Activated B cell treated with CpG ODN at 0.5 μM for 24 hours (primary cell): ENCODE measurements at regions not wholly inside any gene's neighbourhood (a gene's known extent, or its start where the extent isn't known, plus 50 kb on each side); places are given as distances from the start of the nearest gene placed in this dataset.

Experiments
- ATAC-seq: fragments of 200-7000 bp; cut with Tn5 transposase; one replicate; pipeline ENCODE4 v1.10.0; 2021; ENCODE audit warnings: low read depth, mild to moderate bottlenecking, moderate library complexity
- CTCF ChIA-PET: fragments of 350-600 bp; sonication (Branson Sonifier 250); formaldehyde crosslinking; loops from one replicate; lab custom pipeline; 2021; ENCODE audit warnings: antibody characterized with exemption; lab: Charles Lee
- POLR2A ChIA-PET: fragments of 350-600 bp; sonication (Branson Sonifier 250); formaldehyde crosslinking; loops from one replicate; lab custom pipeline; 2021; ENCODE audit warnings: antibody characterized with exemption; lab: Charles Lee
- DNase-seq: peaks from one replicate; pipeline ENCODE4 v3.0.0; 2022
- H3K27ac Mint-ChIP-seq: one replicate; pipeline ENCODE4 v1.8.0; 2020; ENCODE audit warnings: mixed read lengths
- H3K27me3 Mint-ChIP-seq: one replicate; pipeline ENCODE4 v1.8.0; 2021; ENCODE audit warnings: mixed read lengths
- H3K36me3 Mint-ChIP-seq: one replicate; pipeline ENCODE4 v1.8.0; 2021; ENCODE audit warnings: low read depth, mixed read lengths
- H3K4me1 Mint-ChIP-seq: one replicate; pipeline ENCODE4 v1.8.0; 2021; ENCODE audit warnings: mixed read lengths
- H3K4me3 Mint-ChIP-seq: one replicate; pipeline ENCODE4 v1.8.0; 2020; ENCODE audit warnings: mild to moderate bottlenecking, mixed read lengths
- H3K9me3 Mint-ChIP-seq: one replicate; pipeline ENCODE4 v1.8.0; 2020; ENCODE audit warnings: mixed read lengths
- intact Hi-C: fragments of 100-400 bp; cut with micrococcal nuclease; formaldehyde crosslinking; loops from one replicate; pipeline ENCODE4 v1.15.1; 2024
- TF ChIP-seq, protein P1 (sequence below): fragments of 200-600 bp; IDR thresholded peaks from one replicate; pipeline ENCODE4 v1.8.0; 2022; ENCODE audit warnings: antibody characterized with exemption, mild to moderate bottlenecking

DNA sequence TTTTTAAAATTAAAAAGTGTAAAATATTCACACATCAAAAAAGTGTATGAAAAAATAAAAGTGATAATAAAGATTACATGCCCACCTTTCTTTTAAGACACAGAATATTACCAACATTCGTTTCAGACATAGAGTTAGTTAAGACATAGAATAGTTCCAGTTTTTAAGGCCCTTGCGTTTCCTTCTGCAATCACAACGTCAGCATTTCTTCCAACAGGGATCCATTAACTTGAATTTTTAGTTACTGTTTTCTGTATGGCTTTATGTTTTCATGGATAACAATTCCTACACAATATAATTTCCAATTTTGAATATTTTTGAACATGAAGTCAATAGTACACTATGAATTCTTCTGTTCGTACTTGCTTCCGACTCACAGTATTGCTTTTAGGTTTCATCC, 170.8 kb upstream of the C11orf87 start:
- DNase-seq: no peak
- no peak overlapping the region for H3K4me3 Mint-ChIP-seq
- ATAC-seq: no peak
- CTCF ChIA-PET: no interaction called here
- intact Hi-C loops: no loop called here
- no peak overlapping the region for H3K27ac Mint-ChIP-seq
- peaks cover 2% of the 10 kb centered on the region for H3K9me3 Mint-ChIP-seq
- no peaks in the 10 kb centered on the region for H3K27me3 Mint-ChIP-seq
- TF ChIP-seq, protein P1, sequence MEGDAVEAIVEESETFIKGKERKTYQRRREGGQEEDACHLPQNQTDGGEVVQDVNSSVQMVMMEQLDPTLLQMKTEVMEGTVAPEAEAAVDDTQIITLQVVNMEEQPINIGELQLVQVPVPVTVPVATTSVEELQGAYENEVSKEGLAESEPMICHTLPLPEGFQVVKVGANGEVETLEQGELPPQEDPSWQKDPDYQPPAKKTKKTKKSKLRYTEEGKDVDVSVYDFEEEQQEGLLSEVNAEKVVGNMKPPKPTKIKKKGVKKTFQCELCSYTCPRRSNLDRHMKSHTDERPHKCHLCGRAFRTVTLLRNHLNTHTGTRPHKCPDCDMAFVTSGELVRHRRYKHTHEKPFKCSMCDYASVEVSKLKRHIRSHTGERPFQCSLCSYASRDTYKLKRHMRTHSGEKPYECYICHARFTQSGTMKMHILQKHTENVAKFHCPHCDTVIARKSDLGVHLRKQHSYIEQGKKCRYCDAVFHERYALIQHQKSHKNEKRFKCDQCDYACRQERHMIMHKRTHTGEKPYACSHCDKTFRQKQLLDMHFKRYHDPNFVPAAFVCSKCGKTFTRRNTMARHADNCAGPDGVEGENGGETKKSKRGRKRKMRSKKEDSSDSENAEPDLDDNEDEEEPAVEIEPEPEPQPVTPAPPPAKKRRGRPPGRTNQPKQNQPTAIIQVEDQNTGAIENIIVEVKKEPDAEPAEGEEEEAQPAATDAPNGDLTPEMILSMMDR: no peak
- POLR2A ChIA-PET: no interaction called here
- H3K4me1 Mint-ChIP-seq: no peaks in the 10 kb centered on the region
- H3K36me3 Mint-ChIP-seq: no peaks in the 10 kb centered on the region

DNA sequence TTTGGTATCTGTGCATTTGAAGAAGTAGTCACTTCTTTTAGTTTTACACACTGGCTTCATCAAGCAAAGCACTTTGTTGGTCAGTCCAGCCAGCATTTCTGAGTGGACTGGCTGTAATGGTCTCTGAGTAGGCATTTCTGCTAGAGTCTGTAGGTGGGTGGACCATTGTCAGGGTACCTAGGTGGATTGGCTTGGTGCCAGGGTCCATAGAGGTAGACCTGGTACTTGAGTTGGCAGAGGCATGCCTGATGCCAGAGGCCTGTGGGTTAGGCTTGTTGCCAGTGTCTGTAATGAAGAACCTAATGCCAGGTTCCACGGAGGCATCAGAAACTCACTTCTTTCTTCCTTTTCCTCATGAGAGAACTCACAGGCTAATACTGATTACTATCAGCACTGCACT, 157.9 kb upstream of the C11orf87 start:
- ATAC-seq (no peak), DNase-seq (no peak)
- ChIA-PET POLR2A (no interaction called here), CTCF (no interaction called here)
- no peaks in the 10 kb centered on the region for H3K4me1 Mint-ChIP-seq
- H3K4me3 Mint-ChIP-seq: no peak overlapping the region
- H3K36me3 Mint-ChIP-seq: no peaks in the 10 kb centered on the region
- intact Hi-C loops: no loop called here
- no peak overlapping the region for H3K27ac Mint-ChIP-seq
- peaks cover 13% of the 10 kb centered on the region for H3K9me3 Mint-ChIP-seq
- no peaks in the 10 kb centered on the region for H3K27me3 Mint-ChIP-seq
- TF ChIP-seq, protein P1: no peak

DNA sequence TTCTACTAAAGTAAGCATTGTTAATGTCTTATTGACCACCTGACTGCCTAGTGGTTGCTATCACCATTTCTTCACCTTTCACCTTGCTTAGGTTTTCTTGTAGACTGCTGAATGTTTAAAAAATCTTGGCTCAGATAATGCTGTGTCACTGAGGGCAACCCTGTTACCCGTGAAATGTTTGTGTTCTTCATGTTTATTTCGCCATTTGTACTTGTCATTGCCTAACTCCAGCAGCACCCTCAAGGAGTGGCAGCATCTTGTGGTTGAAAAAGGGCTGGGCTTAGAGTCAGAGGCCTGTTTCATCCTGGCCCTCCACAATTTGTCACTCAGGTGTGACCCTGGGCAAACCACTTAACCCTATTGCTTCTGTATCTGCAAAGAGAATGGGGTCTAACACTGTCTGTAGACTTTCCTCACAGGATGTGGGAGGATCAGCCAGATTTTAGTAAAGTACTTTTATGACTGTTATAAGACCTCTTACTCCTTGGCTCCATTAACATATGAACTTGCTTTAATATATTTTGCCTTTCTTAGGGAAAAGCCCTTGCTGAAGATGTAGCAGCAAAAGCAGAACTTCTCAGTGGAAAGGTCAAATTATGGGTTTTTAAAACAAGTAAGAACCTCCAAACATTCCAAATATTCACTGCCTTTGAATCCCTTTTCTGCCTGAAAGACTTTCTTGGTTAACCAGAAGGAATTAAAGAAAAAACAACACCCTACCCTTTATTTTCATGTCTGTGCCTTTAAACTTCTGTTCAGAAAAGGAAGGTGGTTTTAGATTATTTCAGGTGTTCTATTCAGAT, 154.5 kb upstream of the C11orf87 start:
- no peaks in the 10 kb centered on the region for H3K36me3 Mint-ChIP-seq
- H3K4me1 Mint-ChIP-seq: no peaks in the 10 kb centered on the region
- intact Hi-C loops: no loop called here
- ATAC-seq: no peak
- ChIA-PET CTCF (no interaction called here), POLR2A (no interaction called here)
- H3K27ac Mint-ChIP-seq: no peak overlapping the region
- H3K4me3 Mint-ChIP-seq: no peak overlapping the region
- peaks cover 13% of the 10 kb centered on the region for H3K9me3 Mint-ChIP-seq
- TF ChIP-seq, protein P1: no peak
- no peak for DNase-seq
- no peaks in the 10 kb centered on the region for H3K27me3 Mint-ChIP-seq

DNA sequence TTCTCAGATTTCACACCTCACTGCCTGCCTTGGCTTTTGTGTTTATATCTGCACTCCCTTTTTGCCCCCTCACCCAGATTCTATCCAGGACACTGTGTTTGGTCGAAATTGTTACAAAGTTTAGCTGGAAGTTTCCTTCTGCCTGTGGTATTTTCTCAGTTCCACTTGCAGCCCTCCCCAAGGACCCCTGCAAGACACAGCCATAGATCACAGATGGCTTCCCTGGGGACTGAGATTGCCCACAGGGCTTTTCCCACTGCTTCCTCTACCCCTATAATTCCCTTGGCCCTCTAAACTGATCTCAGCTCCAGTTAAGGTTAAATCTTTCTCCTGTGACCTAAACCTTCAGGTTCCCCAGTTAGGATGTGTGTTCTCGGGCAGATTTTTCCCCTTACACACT, 146.1 kb upstream of the C11orf87 start:
- no peaks in the 10 kb centered on the region for H3K36me3 Mint-ChIP-seq
- POLR2A ChIA-PET: no interaction called here
- DNase-seq (no peak), ATAC-seq (no peak)
- no peak overlapping the region for H3K4me3 Mint-ChIP-seq
- H3K4me1 Mint-ChIP-seq: no peaks in the 10 kb centered on the region
- H3K27me3 Mint-ChIP-seq: no peaks in the 10 kb centered on the region
- TF ChIP-seq, protein P1: no peak
- CTCF ChIA-PET: no interaction called here
- intact Hi-C loops: no loop called here
- H3K9me3 Mint-ChIP-seq: peaks cover 16% of the 10 kb centered on the region
- H3K27ac Mint-ChIP-seq: no peak overlapping the region

DNA sequence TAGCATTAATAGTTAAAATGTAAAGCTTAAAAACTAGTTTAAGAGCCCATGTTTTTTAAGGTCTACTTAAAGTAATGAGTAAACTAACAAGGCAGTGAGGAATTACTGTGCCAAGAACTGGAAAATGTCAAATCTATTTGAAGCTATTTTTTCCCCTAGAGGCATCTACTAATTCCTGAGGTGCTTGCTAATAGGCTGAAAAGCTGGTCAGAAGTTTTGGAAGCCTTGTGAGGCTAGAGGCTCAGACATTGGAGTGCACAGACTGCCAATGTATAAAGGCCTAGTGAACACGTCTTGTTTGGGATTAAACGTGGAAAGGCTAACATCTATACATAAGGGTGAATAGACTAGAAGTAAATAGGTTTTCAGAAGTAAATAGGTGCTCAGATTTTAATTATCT, 136.5 kb upstream of the C11orf87 start:
- intact Hi-C loops: no loop called here
- ATAC-seq: no peak
- H3K4me1 Mint-ChIP-seq: no peaks in the 10 kb centered on the region

More for the DNA sequence above, 136.5 kb upstream of the C11orf87 start:
- CTCF ChIA-PET: no interaction called here
- no peak for DNase-seq
- no peaks in the 10 kb centered on the region for H3K36me3 Mint-ChIP-seq
- TF ChIP-seq, protein P1: no peak
- H3K9me3 Mint-ChIP-seq: peaks cover 4% of the 10 kb centered on the region
- POLR2A ChIA-PET: no interaction called here
- H3K27me3 Mint-ChIP-seq: no peaks in the 10 kb centered on the region
- no peak overlapping the region for H3K4me3 Mint-ChIP-seq
- no peak overlapping the region for H3K27ac Mint-ChIP-seq
